ENCODE measurements at regions not wholly inside any gene's neighbourhood (a gene's known extent, or its start where the extent isn't known, plus 50 kb on each side); places are given as distances from the start of the nearest gene placed in this dataset.

DNA sequence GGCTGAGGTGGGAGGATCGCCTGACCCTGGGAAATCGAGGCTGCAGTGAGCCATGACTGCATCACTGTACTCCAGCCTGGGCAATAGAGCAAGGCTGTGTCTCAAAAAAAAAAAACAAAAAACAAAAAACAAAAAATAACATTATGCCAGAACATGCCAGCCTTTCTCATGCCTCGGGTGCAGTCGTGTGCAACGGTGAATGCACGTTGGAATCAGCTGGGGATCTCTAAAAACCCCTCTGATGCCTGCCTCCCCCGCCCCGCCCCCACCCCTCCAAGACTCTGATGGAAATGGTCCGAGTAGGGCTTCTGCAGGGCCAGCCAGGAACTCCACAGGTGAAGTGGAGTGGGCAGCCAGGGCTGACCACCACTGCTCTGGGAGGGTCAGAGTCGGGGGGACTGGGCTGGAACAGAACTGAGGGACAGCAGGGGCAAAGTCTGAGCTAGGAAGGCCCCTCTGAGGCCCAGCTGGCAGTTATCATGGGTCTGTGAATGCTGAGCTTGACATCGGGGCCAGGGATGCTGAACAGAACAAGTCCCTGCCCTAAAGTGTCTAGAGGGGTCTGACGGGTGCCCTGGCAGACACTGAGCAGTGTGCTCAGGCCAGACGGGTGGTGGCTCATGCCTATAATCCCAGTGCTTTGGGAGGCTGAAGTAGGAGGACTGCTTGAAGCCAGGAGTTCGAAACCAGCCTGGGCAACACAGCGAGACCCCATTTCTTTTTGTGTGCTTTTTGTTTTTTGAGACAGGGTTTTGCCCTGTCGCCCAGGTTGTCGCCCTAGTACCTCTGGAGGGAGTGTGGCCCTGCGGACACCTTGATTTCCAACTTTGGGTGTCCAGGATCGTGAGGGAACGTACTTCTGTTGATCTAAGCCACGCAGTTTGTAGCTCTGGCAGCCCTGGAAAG is 193.4 kb upstream of the GSE1 start:
- H3K4me3 ChIP-seq = no peak overlapping the region
- H3K27ac ChIP-seq = no peak overlapping the region
- H2AFZ ChIP-seq = no peak overlapping the region
- 89% methylated on average over 21 of the region's 21 CpGs for WGBS (ENCODE audit: low lambda C conversion rate, missing lambda C conversion rate)
- H3K79me2 ChIP-seq = peaks cover 7% of the 10 kb centered on the region
- no peaks in the 10 kb centered on the region for H3K36me3 ChIP-seq (replicated peaks; ENCODE audit: insufficient read depth, low read depth)
- H3K4me2 ChIP-seq = no peak overlapping the region
- H3K4me1 ChIP-seq (ENCODE audit: insufficient read depth) = peaks cover 28% of the 10 kb centered on the region
- no peaks in the 10 kb centered on the region for H3K9me2 ChIP-seq (replicated peaks; ENCODE audit: insufficient read depth)
- H3K9me3 ChIP-seq (ENCODE audit: low read depth) = no peaks in the 10 kb centered on the region
- H3K27me3 ChIP-seq = no peaks in the 10 kb centered on the region
- no peak for TF ChIP-seq EZH2phosphoT487 (IDR thresholded peaks at IDR 0.05; ENCODE audit: low read depth, severe bottlenecking, unreplicated experiment)
- no peak for TF ChIP-seq EZH2 (IDR thresholded peaks at IDR 0.05; ENCODE audit: borderline replicate concordance)
- TF ChIP-seq, protein P1, sequence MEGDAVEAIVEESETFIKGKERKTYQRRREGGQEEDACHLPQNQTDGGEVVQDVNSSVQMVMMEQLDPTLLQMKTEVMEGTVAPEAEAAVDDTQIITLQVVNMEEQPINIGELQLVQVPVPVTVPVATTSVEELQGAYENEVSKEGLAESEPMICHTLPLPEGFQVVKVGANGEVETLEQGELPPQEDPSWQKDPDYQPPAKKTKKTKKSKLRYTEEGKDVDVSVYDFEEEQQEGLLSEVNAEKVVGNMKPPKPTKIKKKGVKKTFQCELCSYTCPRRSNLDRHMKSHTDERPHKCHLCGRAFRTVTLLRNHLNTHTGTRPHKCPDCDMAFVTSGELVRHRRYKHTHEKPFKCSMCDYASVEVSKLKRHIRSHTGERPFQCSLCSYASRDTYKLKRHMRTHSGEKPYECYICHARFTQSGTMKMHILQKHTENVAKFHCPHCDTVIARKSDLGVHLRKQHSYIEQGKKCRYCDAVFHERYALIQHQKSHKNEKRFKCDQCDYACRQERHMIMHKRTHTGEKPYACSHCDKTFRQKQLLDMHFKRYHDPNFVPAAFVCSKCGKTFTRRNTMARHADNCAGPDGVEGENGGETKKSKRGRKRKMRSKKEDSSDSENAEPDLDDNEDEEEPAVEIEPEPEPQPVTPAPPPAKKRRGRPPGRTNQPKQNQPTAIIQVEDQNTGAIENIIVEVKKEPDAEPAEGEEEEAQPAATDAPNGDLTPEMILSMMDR (IDR thresholded peaks at IDR 0.05; ENCODE audit: poor library complexity) = no peak
- DNase-seq (ENCODE audit: low spot score) = no peak
- H4K20me1 ChIP-seq (ENCODE audit: insufficient read depth, poor library complexity, severe bottlenecking) = no peaks in the 10 kb centered on the region

DNA sequence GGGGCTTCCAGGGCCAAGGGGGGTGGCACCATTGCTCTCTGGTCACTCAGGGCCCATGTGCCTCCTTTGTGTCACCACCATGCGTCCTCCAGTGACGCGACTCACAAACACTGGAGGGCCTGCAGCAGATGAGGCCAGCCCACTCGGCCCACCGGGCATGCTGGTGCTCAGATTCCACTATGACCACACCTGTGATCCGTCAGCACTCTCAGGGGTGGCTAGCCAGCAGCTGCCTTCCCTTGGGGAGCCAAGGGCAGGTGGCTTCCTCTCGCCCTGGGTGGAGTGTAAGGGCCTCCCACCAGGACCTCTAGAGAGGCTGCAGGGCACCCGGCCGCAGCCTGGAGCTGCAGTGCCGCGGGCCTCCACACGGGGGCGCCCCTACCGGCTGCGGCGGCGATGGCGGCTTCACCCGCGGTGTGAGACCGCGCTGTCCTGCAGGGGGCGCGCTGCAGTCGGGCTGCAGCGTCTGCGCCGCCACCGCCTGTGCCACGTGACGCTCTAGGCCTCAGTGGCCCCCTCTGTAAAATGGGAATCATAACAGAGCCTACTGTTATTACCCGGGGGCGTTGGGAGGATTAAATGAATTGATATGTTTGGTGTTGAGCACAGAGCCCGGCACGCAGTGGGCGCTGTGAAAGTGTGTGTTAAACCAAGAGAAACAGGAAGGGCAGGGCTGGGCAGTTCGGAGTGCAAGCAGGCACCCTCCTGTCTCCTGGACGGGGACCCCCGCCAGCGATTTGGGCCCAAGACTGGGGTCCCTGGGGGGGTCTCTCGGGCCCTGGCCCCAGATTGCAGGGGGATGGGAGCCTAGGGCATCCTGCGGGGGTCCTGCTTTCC is 192.4 kb upstream of the GSE1 start:
- H3K9me2 ChIP-seq (replicated peaks; ENCODE audit: insufficient read depth) = no peaks in the 10 kb centered on the region
- DNase-seq (ENCODE audit: low spot score) = peak; percentile 71
- no peak overlapping the region for H2AFZ ChIP-seq
- peaks cover 26% of the 10 kb centered on the region for H3K4me1 ChIP-seq (ENCODE audit: insufficient read depth)
- H3K36me3 ChIP-seq (replicated peaks; ENCODE audit: insufficient read depth, low read depth) = no peaks in the 10 kb centered on the region
- H3K79me2 ChIP-seq = peaks cover 7% of the 10 kb centered on the region
- no peaks in the 10 kb centered on the region for H3K9me3 ChIP-seq (ENCODE audit: low read depth)
- H3K27me3 ChIP-seq = no peaks in the 10 kb centered on the region
- H3K27ac ChIP-seq = no peak overlapping the region
- WGBS (ENCODE audit: low lambda C conversion rate, missing lambda C conversion rate) = 56% methylated on average over 39 of the region's 42 CpGs
- TF ChIP-seq, protein P1 (IDR thresholded peaks at IDR 0.05; ENCODE audit: poor library complexity) = peak; percentile 96
- TF ChIP-seq EZH2 (IDR thresholded peaks at IDR 0.05; ENCODE audit: borderline replicate concordance) = no peak
- no peak overlapping the region for H3K4me3 ChIP-seq
- no peak overlapping the region for H3K4me2 ChIP-seq
- H4K20me1 ChIP-seq (ENCODE audit: insufficient read depth, poor library complexity, severe bottlenecking) = no peaks in the 10 kb centered on the region

DNA sequence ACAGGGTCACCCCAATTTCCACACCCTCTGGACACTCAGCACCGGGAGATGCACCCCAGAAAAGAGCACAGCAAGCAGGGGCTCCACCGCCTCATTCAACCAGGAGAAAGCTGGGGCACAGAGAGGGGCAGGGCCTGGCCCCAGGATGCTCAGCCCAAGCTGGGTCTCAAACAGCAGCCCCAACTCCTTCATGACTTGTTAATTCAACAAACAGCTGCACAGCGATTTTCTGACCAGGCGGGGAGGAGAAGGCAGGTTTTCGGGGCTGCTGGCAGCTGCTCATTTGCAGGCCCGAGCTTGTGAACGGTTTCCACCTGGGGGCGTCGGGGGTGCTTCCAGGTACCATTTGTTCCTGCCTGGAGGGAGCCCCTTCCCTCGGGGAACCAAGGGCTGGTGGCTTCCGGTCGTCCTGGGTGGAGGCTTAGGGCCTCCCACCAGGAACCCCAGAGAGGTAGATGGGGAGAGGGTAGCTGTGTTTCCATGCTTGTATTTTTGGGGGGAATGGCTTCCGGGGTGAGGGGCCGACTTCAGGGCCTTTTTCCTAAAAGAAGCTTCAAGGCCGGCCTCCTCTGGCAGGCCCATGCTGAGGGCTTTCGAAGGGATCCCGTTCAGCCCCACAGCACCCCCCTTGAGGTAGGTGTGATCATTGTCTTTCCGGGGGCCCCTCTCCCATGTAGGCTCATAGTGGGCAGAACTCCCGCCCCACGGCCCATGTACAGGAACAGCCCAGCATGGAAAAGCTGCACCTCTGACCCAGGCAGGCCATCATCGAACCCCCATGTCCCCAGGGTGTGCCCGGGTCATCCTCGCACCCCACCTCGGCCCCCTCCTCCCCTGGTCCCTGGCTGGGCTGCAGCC is 191.6 kb upstream of the GSE1 start:
- Histone ChIP-seq H3K4me1 (ENCODE audit: insufficient read depth) (peaks cover 20% of the 10 kb centered on the region), H3K27ac (peak overlapping the region; percentile 69), H3K79me2 (peaks cover 7% of the 10 kb centered on the region), H3K9me3 (ENCODE audit: low read depth) (no peaks in the 10 kb centered on the region), H2AFZ (no peak overlapping the region), H3K4me3 (no peak overlapping the region), H3K9me2 (replicated peaks; ENCODE audit: insufficient read depth) (no peaks in the 10 kb centered on the region), H3K36me3 (replicated peaks; ENCODE audit: insufficient read depth, low read depth) (no peaks in the 10 kb centered on the region), H3K4me2 (peak overlapping the region; percentile 69), H4K20me1 (ENCODE audit: insufficient read depth, poor library complexity, severe bottlenecking) (no peaks in the 10 kb centered on the region), H3K27me3 (no peaks in the 10 kb centered on the region)
- DNase-seq (ENCODE audit: low spot score) = no peak
- TF ChIP-seq EZH2 (IDR thresholded peaks at IDR 0.05; ENCODE audit: borderline replicate concordance) (no peak), EZH2phosphoT487 (IDR thresholded peaks at IDR 0.05; ENCODE audit: low read depth, severe bottlenecking, unreplicated experiment) (no peak)
- TF ChIP-seq, protein P1 (IDR thresholded peaks at IDR 0.05; ENCODE audit: poor library complexity) = no peak
- 79% methylated on average over 23 of the region's 24 CpGs for whole genome bisulfite sequencing (ENCODE audit: low lambda C conversion rate, missing lambda C conversion rate)

Measured in hepatocyte (in vitro differentiated cells).